ENCODE measurements at regions not wholly inside any gene's neighbourhood (a gene's known extent, or its start where the extent isn't known, plus 50 kb on each side); places are given as distances from the start of the nearest gene placed in this dataset.

DNA sequence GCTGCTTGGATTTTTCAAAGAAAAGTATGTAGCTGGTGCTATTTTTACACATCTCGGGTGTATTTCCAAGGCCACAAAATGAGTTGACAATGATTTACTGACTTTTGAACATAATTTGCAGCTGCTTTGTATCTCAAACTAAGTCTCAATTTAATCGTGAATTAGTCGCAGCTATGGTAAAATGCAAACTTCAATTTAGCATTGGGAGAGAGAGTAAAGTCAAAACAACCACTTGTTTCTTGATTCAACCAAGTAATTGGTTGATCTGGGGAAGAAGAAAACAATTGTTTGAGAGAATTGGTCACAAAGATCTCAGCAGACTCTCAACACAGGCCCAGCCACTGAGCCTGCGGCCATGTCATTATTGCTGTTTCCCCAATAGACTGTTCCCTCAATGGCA lies 75.0 kb upstream of the DYRK2 start:
- Histone ChIP-seq H3K36me3 (ENCODE audit: insufficient read depth, low read length) (no peaks in the 10 kb centered on the region), H3F3A (ENCODE audit: insufficient read depth, low read length, poor library complexity, severe bottlenecking) (no peaks in the 10 kb centered on the region), H2AFZ (ENCODE audit: low read depth, low read length) (no peak overlapping the region), H3K79me2 (replicated peaks; ENCODE audit: insufficient read depth, low read length) (no peaks in the 10 kb centered on the region), H3K9ac (ENCODE audit: low read length) (no peak overlapping the region), H4K20me1 (ENCODE audit: insufficient read depth) (no peaks in the 10 kb centered on the region), H3K4me2 (ENCODE audit: low read length) (no peak overlapping the region), H3K27me3 (ENCODE audit: insufficient read depth, low read depth, low read length) (no peaks in the 10 kb centered on the region), H3K9me2 (ENCODE audit: insufficient read depth, low read length) (no peaks in the 10 kb centered on the region), H3K27ac (ENCODE audit: low read length) (no peak overlapping the region), H3K4me3 (ENCODE audit: low read length) (no peak overlapping the region), H3K9me3 (ENCODE audit: low read length) (no peaks in the 10 kb centered on the region)
- TF ChIP-seq EZH2 (IDR thresholded peaks at IDR 0.05; ENCODE audit: borderline replicate concordance, insufficient read depth, low read length, poor library complexity, severe bottlenecking) = no peak
- TF ChIP-seq SMC3 (conservative IDR thresholded peaks at IDR 0.05; ENCODE audit: poor library complexity) = no peak
- TF ChIP-seq, protein P1, sequence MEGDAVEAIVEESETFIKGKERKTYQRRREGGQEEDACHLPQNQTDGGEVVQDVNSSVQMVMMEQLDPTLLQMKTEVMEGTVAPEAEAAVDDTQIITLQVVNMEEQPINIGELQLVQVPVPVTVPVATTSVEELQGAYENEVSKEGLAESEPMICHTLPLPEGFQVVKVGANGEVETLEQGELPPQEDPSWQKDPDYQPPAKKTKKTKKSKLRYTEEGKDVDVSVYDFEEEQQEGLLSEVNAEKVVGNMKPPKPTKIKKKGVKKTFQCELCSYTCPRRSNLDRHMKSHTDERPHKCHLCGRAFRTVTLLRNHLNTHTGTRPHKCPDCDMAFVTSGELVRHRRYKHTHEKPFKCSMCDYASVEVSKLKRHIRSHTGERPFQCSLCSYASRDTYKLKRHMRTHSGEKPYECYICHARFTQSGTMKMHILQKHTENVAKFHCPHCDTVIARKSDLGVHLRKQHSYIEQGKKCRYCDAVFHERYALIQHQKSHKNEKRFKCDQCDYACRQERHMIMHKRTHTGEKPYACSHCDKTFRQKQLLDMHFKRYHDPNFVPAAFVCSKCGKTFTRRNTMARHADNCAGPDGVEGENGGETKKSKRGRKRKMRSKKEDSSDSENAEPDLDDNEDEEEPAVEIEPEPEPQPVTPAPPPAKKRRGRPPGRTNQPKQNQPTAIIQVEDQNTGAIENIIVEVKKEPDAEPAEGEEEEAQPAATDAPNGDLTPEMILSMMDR (IDR thresholded peaks at IDR 0.05; ENCODE audit: poor library complexity, severe bottlenecking) = no peak
- TF ChIP-seq POLR2AphosphoS5 (IDR thresholded peaks at IDR 0.05) = no peak
- no peak for TF ChIP-seq RAD21 (conservative IDR thresholded peaks at IDR 0.05)
- TF ChIP-seq, protein P2, sequence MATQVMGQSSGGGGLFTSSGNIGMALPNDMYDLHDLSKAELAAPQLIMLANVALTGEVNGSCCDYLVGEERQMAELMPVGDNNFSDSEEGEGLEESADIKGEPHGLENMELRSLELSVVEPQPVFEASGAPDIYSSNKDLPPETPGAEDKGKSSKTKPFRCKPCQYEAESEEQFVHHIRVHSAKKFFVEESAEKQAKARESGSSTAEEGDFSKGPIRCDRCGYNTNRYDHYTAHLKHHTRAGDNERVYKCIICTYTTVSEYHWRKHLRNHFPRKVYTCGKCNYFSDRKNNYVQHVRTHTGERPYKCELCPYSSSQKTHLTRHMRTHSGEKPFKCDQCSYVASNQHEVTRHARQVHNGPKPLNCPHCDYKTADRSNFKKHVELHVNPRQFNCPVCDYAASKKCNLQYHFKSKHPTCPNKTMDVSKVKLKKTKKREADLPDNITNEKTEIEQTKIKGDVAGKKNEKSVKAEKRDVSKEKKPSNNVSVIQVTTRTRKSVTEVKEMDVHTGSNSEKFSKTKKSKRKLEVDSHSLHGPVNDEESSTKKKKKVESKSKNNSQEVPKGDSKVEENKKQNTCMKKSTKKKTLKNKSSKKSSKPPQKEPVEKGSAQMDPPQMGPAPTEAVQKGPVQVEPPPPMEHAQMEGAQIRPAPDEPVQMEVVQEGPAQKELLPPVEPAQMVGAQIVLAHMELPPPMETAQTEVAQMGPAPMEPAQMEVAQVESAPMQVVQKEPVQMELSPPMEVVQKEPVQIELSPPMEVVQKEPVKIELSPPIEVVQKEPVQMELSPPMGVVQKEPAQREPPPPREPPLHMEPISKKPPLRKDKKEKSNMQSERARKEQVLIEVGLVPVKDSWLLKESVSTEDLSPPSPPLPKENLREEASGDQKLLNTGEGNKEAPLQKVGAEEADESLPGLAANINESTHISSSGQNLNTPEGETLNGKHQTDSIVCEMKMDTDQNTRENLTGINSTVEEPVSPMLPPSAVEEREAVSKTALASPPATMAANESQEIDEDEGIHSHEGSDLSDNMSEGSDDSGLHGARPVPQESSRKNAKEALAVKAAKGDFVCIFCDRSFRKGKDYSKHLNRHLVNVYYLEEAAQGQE (IDR thresholded peaks at IDR 0.05; ENCODE audit: borderline replicate concordance) = no peak
- TF ChIP-seq EP300 (conservative IDR thresholded peaks at IDR 0.05; ENCODE audit: poor library complexity, severe bottlenecking) = no peak

DNA sequence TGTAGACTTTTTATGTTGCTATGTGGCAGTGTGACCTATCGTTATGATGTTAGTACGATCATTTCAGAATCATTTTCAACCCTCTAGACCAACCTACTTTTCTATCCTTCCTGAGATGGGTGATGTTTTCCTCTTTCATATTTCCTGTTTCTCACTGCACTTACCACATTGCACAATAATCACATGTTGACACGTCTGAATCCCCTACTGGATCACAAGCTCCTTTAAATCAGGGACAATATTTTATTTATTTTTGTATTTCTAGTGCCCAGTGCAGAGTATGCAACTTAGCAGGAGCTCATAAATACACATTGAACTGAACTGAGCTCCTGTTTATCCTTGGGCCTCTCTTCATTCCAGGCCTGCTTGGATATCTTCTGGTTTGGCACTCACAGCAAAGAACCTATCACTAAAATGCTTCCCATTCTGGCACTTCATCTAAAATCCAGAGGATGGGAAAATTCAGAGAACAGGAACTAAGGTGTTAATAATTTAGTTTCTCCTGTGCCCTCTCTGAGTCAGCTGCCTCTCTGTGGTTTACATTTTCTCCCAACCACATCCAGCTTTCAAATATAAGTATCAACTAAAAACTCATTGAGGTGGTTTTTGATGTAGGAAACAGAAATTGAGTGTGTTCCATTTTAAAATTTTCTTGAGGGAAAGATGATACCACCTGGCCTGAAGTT lies 69.4 kb upstream of the DYRK2 start:
- H3K27me3 ChIP-seq (ENCODE audit: insufficient read depth, low read depth, low read length) = no peaks in the 10 kb centered on the region
- H3K9me2 ChIP-seq (ENCODE audit: insufficient read depth, low read length) = no peaks in the 10 kb centered on the region
- H3K27ac ChIP-seq (ENCODE audit: low read length) = no peak overlapping the region
- no peak overlapping the region for H3K4me2 ChIP-seq (ENCODE audit: low read length)
- TF ChIP-seq POLR2AphosphoS5 (IDR thresholded peaks at IDR 0.05) (no peak), EP300 (conservative IDR thresholded peaks at IDR 0.05; ENCODE audit: poor library complexity, severe bottlenecking) (no peak), EZH2 (IDR thresholded peaks at IDR 0.05; ENCODE audit: borderline replicate concordance, insufficient read depth, low read length, poor library complexity, severe bottlenecking) (no peak), SMC3 (conservative IDR thresholded peaks at IDR 0.05; ENCODE audit: poor library complexity) (no peak), TAF1 (IDR thresholded peaks at IDR 0.05; ENCODE audit: low read depth) (no peak), MXI1 (conservative IDR thresholded peaks at IDR 0.05; ENCODE audit: poor library complexity, severe bottlenecking) (no peak), RAD21 (conservative IDR thresholded peaks at IDR 0.05) (no peak)
- TF ChIP-seq, protein P1 (IDR thresholded peaks at IDR 0.05; ENCODE audit: poor library complexity, severe bottlenecking) = no peak
- TF ChIP-seq, protein P2 (IDR thresholded peaks at IDR 0.05; ENCODE audit: borderline replicate concordance) = no peak
- no peak overlapping the region for H3K4me3 ChIP-seq (ENCODE audit: low read length)
- no peaks in the 10 kb centered on the region for H3F3A ChIP-seq (ENCODE audit: insufficient read depth, low read length, poor library complexity, severe bottlenecking)
- no peaks in the 10 kb centered on the region for H4K20me1 ChIP-seq (ENCODE audit: insufficient read depth)
- no peak overlapping the region for H2AFZ ChIP-seq (ENCODE audit: low read depth, low read length)
- H3K9ac ChIP-seq (ENCODE audit: low read length) = no peak overlapping the region
- H3K36me3 ChIP-seq (ENCODE audit: insufficient read depth, low read length) = no peaks in the 10 kb centered on the region
- H3K79me2 ChIP-seq (replicated peaks; ENCODE audit: insufficient read depth, low read length) = no peaks in the 10 kb centered on the region
- no peaks in the 10 kb centered on the region for H3K9me3 ChIP-seq (ENCODE audit: low read length)

Data from neural cell (in vitro differentiated cells).